ENCODE measurements at regions not wholly inside any gene's neighbourhood (a gene's known extent, or its start where the extent isn't known, plus 50 kb on each side); places are given as distances from the start of the nearest gene placed in this dataset.
A peak's percentile ranks its signal among the peaks of the same experiment; 100 is the strongest.

DNA sequence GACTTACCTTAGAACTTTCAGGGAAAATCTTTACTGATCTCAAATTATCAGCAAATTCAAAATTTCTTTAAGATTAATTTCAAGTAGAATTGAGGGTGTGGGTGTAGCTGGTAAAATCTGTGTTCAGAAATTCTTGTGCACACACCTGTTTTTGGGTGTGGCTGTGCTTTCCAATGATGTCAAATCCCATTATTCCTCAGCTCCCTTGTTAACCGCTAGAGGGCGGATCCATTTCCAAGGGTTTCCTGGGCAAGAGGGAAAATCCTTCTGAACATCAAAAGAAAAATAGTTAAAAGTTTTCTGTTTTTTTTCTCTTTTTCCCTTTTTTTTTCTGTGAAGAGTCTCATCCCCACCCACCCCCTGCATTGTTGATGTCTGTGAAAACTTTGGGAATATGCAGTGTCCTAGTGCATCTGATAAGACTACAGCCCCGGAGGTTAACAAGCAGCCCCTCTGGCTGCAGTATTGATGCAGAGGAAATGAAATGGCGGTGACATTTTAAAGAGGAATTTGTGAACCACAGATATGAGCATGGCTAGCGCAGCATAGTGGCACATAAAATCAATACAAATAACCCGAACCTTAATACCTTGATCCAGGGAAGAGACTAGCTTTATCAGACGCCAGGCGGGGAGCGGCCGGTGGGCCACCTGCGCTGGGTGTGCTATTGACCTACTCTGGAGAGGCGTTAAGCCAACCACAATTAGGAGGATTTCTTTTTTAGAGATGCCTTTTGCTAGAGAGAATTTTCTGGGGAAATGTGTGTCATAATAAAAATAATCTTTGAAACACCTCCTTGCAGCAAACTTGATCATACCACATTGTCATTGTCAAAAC, 130.9 kb downstream of the FOXA2 start:
- no peaks in the 10 kb centered on the region for H3K4me1 ChIP-seq
- no peak overlapping the region for H3K27ac ChIP-seq
- no peaks in the 10 kb centered on the region for H3K27me3 ChIP-seq
- no peaks in the 10 kb centered on the region for H3K36me3 ChIP-seq
- TF ChIP-seq, protein P1, sequence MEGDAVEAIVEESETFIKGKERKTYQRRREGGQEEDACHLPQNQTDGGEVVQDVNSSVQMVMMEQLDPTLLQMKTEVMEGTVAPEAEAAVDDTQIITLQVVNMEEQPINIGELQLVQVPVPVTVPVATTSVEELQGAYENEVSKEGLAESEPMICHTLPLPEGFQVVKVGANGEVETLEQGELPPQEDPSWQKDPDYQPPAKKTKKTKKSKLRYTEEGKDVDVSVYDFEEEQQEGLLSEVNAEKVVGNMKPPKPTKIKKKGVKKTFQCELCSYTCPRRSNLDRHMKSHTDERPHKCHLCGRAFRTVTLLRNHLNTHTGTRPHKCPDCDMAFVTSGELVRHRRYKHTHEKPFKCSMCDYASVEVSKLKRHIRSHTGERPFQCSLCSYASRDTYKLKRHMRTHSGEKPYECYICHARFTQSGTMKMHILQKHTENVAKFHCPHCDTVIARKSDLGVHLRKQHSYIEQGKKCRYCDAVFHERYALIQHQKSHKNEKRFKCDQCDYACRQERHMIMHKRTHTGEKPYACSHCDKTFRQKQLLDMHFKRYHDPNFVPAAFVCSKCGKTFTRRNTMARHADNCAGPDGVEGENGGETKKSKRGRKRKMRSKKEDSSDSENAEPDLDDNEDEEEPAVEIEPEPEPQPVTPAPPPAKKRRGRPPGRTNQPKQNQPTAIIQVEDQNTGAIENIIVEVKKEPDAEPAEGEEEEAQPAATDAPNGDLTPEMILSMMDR (IDR thresholded peaks at IDR 0.05) = peak in 1 of 4 experiments; percentile 11
- no peak for TF ChIP-seq POLR2A (IDR thresholded peaks at IDR 0.05)
- H3K9me3 ChIP-seq = no peaks in the 10 kb centered on the region
- no peak overlapping the region for H3K4me3 ChIP-seq
- intact Hi-C loops (cut with DNase I; ENCODE audit: low total_unique reads) = no loop called here
- DNase-seq = no peak

DNA sequence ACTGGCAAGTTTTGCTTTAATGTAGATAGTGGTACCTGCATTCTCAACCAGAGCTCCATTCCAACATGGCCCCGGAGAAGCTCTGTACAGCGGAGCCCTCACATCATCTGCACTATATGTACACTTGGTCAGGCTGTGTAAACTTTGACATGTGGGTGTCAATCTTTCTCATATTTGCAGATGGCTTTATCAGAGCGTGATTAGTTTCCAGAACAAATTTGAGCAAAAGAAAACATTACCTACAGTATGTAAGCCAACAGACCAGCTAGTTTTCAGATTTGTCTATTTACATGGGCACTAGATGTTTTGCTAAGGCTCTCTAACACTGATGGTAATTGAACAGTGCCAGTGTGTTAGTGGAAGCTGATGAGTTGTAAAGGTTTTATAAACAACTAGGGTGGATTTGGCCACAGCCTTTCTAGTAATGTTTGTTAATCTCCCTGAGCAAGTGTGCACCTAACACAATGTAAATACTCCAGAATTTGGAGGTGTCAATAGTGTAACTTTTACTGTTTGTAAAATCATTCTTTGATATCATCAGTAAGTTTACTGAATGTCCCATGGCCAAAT, 131.8 kb downstream of the FOXA2 start:
- H3K27me3 ChIP-seq = no peaks in the 10 kb centered on the region
- H3K4me3 ChIP-seq = no peak overlapping the region
- H3K36me3 ChIP-seq = no peaks in the 10 kb centered on the region
- DNase-seq = no peak
- no peaks in the 10 kb centered on the region for H3K9me3 ChIP-seq
- intact Hi-C loops (cut with DNase I; ENCODE audit: low total_unique reads) = no loop called here
- no peak for TF ChIP-seq POLR2A (IDR thresholded peaks at IDR 0.05)
- TF ChIP-seq, protein P1 (IDR thresholded peaks at IDR 0.05) = no peak
- H3K4me1 ChIP-seq = no peaks in the 10 kb centered on the region
- H3K27ac ChIP-seq = no peak overlapping the region

DNA sequence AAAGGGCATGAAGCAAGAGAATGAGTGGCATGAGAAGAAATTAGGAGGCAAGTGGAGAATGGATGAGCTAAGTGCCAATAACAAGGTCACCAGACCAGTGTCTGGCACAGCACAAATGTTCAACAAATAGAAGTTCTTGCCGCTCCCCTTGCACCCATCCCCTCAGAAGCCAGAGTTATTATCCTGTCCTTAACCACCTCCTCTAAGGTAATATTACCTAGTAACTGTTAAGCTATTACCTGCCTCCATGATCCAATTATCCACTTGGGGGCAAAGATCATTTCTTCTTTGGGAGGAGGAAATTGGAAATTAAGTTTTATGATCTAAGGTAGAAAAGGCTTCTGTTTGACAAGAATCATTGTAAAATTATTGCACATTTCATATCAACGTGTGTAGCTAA, 133.8 kb downstream of the FOXA2 start:
- H3K27me3 ChIP-seq = no peaks in the 10 kb centered on the region
- no peaks in the 10 kb centered on the region for H3K36me3 ChIP-seq

DNA sequence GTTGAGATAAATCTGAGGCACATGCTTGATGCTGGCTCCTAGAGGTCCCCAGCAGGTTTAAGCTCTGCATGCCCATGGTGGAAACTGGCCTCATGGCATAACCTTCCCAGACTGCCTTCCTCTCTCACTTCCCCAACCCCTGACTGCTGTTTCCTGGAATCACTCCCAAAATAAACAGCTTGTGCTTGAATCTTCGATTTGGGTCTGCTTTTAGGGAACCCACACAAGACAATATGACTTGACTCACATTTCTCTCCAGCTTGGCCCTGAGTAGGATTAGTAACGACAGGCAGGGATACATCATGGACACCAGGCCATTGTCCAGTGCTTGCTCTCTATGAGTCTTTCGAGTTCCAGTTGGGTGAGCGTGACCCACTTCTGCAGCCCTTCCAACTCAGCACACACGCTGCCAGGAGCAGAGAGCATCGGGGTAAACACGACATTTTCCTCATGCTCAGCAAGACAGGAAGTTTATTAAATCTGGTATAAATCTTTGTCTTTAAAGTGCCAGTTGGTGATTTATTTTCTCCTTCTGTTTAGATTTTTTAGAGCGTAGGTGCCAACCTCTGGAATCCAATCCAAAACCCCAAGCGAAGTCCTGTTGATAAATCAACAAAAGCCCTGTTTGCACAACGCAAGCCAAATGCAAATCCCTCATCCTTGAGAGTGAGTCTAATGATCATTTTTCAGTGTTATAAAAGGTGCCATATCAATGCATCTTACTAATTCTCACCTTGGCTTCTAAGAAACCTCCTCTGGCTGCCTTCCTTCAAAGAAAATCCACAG, 135.0 kb downstream of the FOXA2 start:
- no peak for DNase-seq
- H3K4me1 ChIP-seq = no peaks in the 10 kb centered on the region

More for the DNA sequence above, 133.8 kb downstream of the FOXA2 start:
- H3K9me3 ChIP-seq = no peaks in the 10 kb centered on the region
- DNase-seq = no peak
- intact Hi-C loops (cut with DNase I; ENCODE audit: low total_unique reads) = no loop called here
- no peak overlapping the region for H3K27ac ChIP-seq
- H3K4me1 ChIP-seq = no peaks in the 10 kb centered on the region
- no peak overlapping the region for H3K4me3 ChIP-seq
- TF ChIP-seq, protein P1 (IDR thresholded peaks at IDR 0.05) = no peak
- TF ChIP-seq POLR2A (IDR thresholded peaks at IDR 0.05) = no peak

More for the DNA sequence above, 135.0 kb downstream of the FOXA2 start:
- Histone ChIP-seq H3K27ac (no peak overlapping the region), H3K27me3 (no peaks in the 10 kb centered on the region), H3K36me3 (no peaks in the 10 kb centered on the region), H3K9me3 (no peaks in the 10 kb centered on the region), H3K4me3 (no peak overlapping the region)
- TF ChIP-seq, protein P1 (IDR thresholded peaks at IDR 0.05) = no peak
- no peak for TF ChIP-seq POLR2A (IDR thresholded peaks at IDR 0.05)
- intact Hi-C loops (cut with DNase I; ENCODE audit: low total_unique reads) = no loop called here
